Naive thymus-derived CD4-positive, alpha-beta T cell (primary cell): ENCODE measurements at regions not wholly inside any gene's neighbourhood (a gene's known extent, or its start where the extent isn't known, plus 50 kb on each side); places are given as distances from the start of the nearest gene placed in this dataset.
A peak's percentile ranks its signal among the peaks of the same experiment; 100 is the strongest.
"Not testable (repeated sequence)": the region's sequence is repeated elsewhere in the genome, so short reads cannot be mapped to it uniquely, and the experiment has no call there.

Experiments used
- ATAC-seq: fragments of 150-1000 bp; cut with Tn5 transposase; 2 replicates; pipeline ENCODE4 v1.10.0; 2021; ENCODE audit warnings: mild to moderate bottlenecking, moderate library complexity
- CTCF ChIA-PET: fragments of 350-600 bp; sonication (Branson Sonifier 250); formaldehyde crosslinking; loops from one replicate; lab custom pipeline; 2021; ENCODE audit warnings: antibody characterized with exemption; lab: Charles Lee
- POLR2A ChIA-PET: fragments of 350-600 bp; sonication (Branson Sonifier 250); formaldehyde crosslinking; loops from one replicate; lab custom pipeline; 2021; ENCODE audit warnings: antibody characterized with exemption, inconsistent platforms; lab: Charles Lee
- DNase-seq, 9 donors: peaks; one replicate each; pipeline versions ENCODE4 v3.0.0 to v3.0.0-alpha.2; 2020 to 2022; ENCODE audit warnings: mixed read lengths in 1 of 9
- H3K27ac ChIP-seq: one replicate; pipeline ENCODE4 v1.7.0; 2013; ENCODE audit warnings: mild to moderate bottlenecking, low read depth, low read length, moderate library complexity
- H3K27me3 ChIP-seq, 2 donors: one replicate each; pipeline ENCODE4 v1.7.0; 2013; ENCODE audit warnings: low read length in 2 of 2, mild to moderate bottlenecking in 2 of 2, moderate library complexity in 2 of 2; ENCODE audit not compliant: control insufficient read depth in 2 of 2, insufficient read depth in 2 of 2
- H3K36me3 ChIP-seq, 3 experiments: 1 replicate in 2 of 3; 2 replicates in 1 of 3; pipeline ENCODE4 v1.7.0; 2013; ENCODE audit warnings: low read length in 3 of 3, mild to moderate bottlenecking in 3 of 3, moderate library complexity in 1 of 3; ENCODE audit not compliant: insufficient read depth in 3 of 3, control insufficient read depth in 2 of 3
- H3K4me1 ChIP-seq, 2 donors: one replicate each; pipeline ENCODE4 v1.7.0; 2013; ENCODE audit warnings: low read length in 2 of 2, mild to moderate bottlenecking in 2 of 2, moderate library complexity in 1 of 2; ENCODE audit not compliant: control insufficient read depth in 2 of 2, insufficient read depth in 2 of 2
- H3K4me3 ChIP-seq: 2 replicates; pipeline ENCODE4 v1.7.0; 2013; ENCODE audit warnings: mild to moderate bottlenecking, low read length
- H3K9me3 ChIP-seq, 3 experiments: 1 replicate in 2 of 3; 2 replicates in 1 of 3; pipeline ENCODE4 v1.7.0; 2013; ENCODE audit warnings: low read length in 3 of 3; ENCODE audit not compliant: control insufficient read depth in 2 of 3
- H3K27ac Mint-ChIP-seq, 9 donors: one replicate each; pipeline ENCODE4 v1.8.0; 2020 to 2022; ENCODE audit warnings: mixed read lengths in 9 of 9, mild to moderate bottlenecking in 8 of 9, moderate library complexity in 5 of 9, inconsistent platforms in 2 of 9
- H3K27me3 Mint-ChIP-seq, 5 donors: one replicate each; pipeline ENCODE4 v1.8.0; 2021 to 2022; ENCODE audit warnings: mixed read lengths in 5 of 5, mild to moderate bottlenecking in 1 of 5
- H3K36me3 Mint-ChIP-seq, 5 donors: one replicate each; pipeline ENCODE4 v1.8.0; 2020 to 2022; ENCODE audit warnings: mixed read lengths in 5 of 5, mild to moderate bottlenecking in 3 of 5, inconsistent platforms in 1 of 5
- H3K4me1 Mint-ChIP-seq, 7 donors: one replicate each; pipeline ENCODE4 v1.8.0; 2020 to 2022; ENCODE audit warnings: mixed read lengths in 7 of 7, mild to moderate bottlenecking in 3 of 7, inconsistent platforms in 1 of 7
- H3K4me3 Mint-ChIP-seq, 10 donors: one replicate each; pipeline ENCODE4 v1.8.0; 2020 to 2022; ENCODE audit warnings: mild to moderate bottlenecking in 10 of 10, mixed read lengths in 10 of 10, moderate library complexity in 6 of 10, inconsistent platforms in 2 of 10
- H3K9me3 Mint-ChIP-seq, 11 donors: one replicate each; pipeline ENCODE4 v1.8.0; 2020 to 2022; ENCODE audit warnings: mixed read lengths in 11 of 11, mild to moderate bottlenecking in 4 of 11, inconsistent platforms in 1 of 11, moderate library complexity in 1 of 11
- intact Hi-C, 2 donors: fragments of 100-400 bp; cut with micrococcal nuclease; formaldehyde crosslinking; loops; one replicate each; pipeline ENCODE4 v1.15.1; 2023

GRCh38 chr16:22980514-22980913 is 166.6 kb downstream of the HS3ST2 start:
- H3K36me3 ChIP-seq, H3K4me3 ChIP-seq, CTCF ChIA-PET, DNase-seq, H3K4me3 Mint-ChIP-seq, H3K36me3 Mint-ChIP-seq, H3K27ac ChIP-seq, POLR2A ChIA-PET, H3K27me3 ChIP-seq, H3K4me1 ChIP-seq, H3K4me1 Mint-ChIP-seq, intact Hi-C loops, ATAC-seq: not testable (repeated sequence)
- peaks cover 0 to 10% (median 5%) of the 10 kb centered on the region in 3 experiments for H3K9me3 ChIP-seq
- H3K27ac Mint-ChIP-seq = peak overlapping the region in 1 of 9 donors; percentile 32
- peaks cover 0 to 31% (median 21%) of the 10 kb centered on the region in 5 donors for H3K27me3 Mint-ChIP-seq
- H3K9me3 Mint-ChIP-seq = peaks cover 11 to 52% (median 21%) of the 10 kb centered on the region in 11 donors

- H3K27ac Mint-ChIP-seq = no peak overlapping the region
- H3K27ac ChIP-seq = no peak overlapping the region
These were observed 165.1 kb downstream of the HS3ST2 start for GRCh38 chr16:22979038-22979437.

GRCh38 chr16:22977294-22977697 is 163.3 kb downstream of the HS3ST2 start:
- H3K27ac ChIP-seq = no peak overlapping the region
- Mint-ChIP-seq H3K27ac (no peak overlapping the region), H3K27me3 (peaks cover 0 to 45% (median 21%) of the 10 kb centered on the region in 5 donors), H3K36me3 (peaks cover 0 to 4% (median 0%) of the 10 kb centered on the region in 5 donors), H3K4me3 (no peak overlapping the region), H3K4me1 (peaks cover 0 to 2% (median 0%) of the 10 kb centered on the region in 7 donors), H3K9me3 (peaks cover 0 to 22% (median 4%) of the 10 kb centered on the region in 11 donors)
- H3K9me3 ChIP-seq = no peaks in the 10 kb centered on the region
- H3K27me3 ChIP-seq = no peaks in the 10 kb centered on the region
- intact Hi-C loops = no loop called here
- POLR2A ChIA-PET = no interaction called here
- ATAC-seq (no peak), DNase-seq (no peak)
- CTCF ChIA-PET = no interaction called here
- H3K4me3 ChIP-seq = no peak overlapping the region
- H3K36me3 ChIP-seq = no peaks in the 10 kb centered on the region
- no peaks in the 10 kb centered on the region for H3K4me1 ChIP-seq

More at GRCh38 chr16:22979038-22979437, 165.1 kb downstream of the HS3ST2 start:
- Mint-ChIP-seq H3K4me3 (no peak overlapping the region), H3K36me3 (peaks cover 0 to 4% (median 0%) of the 10 kb centered on the region in 5 donors), H3K9me3 (peaks cover 7 to 37% (median 13%) of the 10 kb centered on the region in 11 donors), H3K4me1 (peaks cover 0 to 2% (median 0%) of the 10 kb centered on the region in 7 donors), H3K27me3 (peaks cover 0 to 41% (median 21%) of the 10 kb centered on the region in 5 donors)
- ChIA-PET CTCF (no interaction called here), POLR2A (no interaction called here)
- intact Hi-C loops = no loop called here
- Histone ChIP-seq H3K9me3 (peaks cover 0 to 10% (median under 1%) of the 10 kb centered on the region in 3 experiments), H3K27me3 (no peaks in the 10 kb centered on the region), H3K36me3 (no peaks in the 10 kb centered on the region), H3K4me1 (no peaks in the 10 kb centered on the region), H3K4me3 (no peak overlapping the region)
- ATAC-seq (no peak), DNase-seq (no peak)

GRCh38 chr16:22973522-22973921 is 159.6 kb downstream of the HS3ST2 start:
- H3K36me3 Mint-ChIP-seq = no peaks in the 10 kb centered on the region
- no peaks in the 10 kb centered on the region for H3K36me3 ChIP-seq
- ATAC-seq (no peak), DNase-seq (no peak)
- no peaks in the 10 kb centered on the region for H3K4me1 ChIP-seq
- no peak overlapping the region for H3K4me3 Mint-ChIP-seq
- intact Hi-C loops = no loop called here
- H3K9me3 ChIP-seq = no peaks in the 10 kb centered on the region
- no peak overlapping the region for H3K4me3 ChIP-seq
- no peak overlapping the region for H3K27ac Mint-ChIP-seq
- peaks cover 3 to 38% (median 16%) of the 10 kb centered on the region in 5 donors for H3K27me3 Mint-ChIP-seq
- H3K4me1 Mint-ChIP-seq = no peaks in the 10 kb centered on the region
- H3K9me3 Mint-ChIP-seq = peaks cover 0 to 11% (median 0%) of the 10 kb centered on the region in 11 donors
- H3K27ac ChIP-seq = no peak overlapping the region
- ChIA-PET POLR2A (no interaction called here), CTCF (no interaction called here)
- no peaks in the 10 kb centered on the region for H3K27me3 ChIP-seq

GRCh38 chr16:22971346-22971924 is 157.5 kb downstream of the HS3ST2 start:
- no peaks in the 10 kb centered on the region for H3K36me3 Mint-ChIP-seq

GRCh38 chr16:22970209-22970865 is 156.4 kb downstream of the HS3ST2 start:
- H3K9me3 Mint-ChIP-seq = peaks cover 0 to 11% (median 0%) of the 10 kb centered on the region in 11 donors
- H3K27ac Mint-ChIP-seq = no peak overlapping the region
- H3K36me3 ChIP-seq = no peaks in the 10 kb centered on the region
- H3K4me1 Mint-ChIP-seq = no peaks in the 10 kb centered on the region
- DNase-seq (no peak), ATAC-seq (no peak)
- no peaks in the 10 kb centered on the region for H3K4me1 ChIP-seq
- H3K27ac ChIP-seq = no peak overlapping the region
- no peaks in the 10 kb centered on the region for H3K27me3 ChIP-seq
- H3K4me3 Mint-ChIP-seq = no peak overlapping the region
- H3K36me3 Mint-ChIP-seq = peaks cover 0 to 2% (median 0%) of the 10 kb centered on the region in 5 donors
- intact Hi-C loops = no loop called here
- H3K27me3 Mint-ChIP-seq = peaks cover 5 to 32% (median 27%) of the 10 kb centered on the region in 5 donors
- H3K9me3 ChIP-seq = no peaks in the 10 kb centered on the region
- ChIA-PET CTCF (no interaction called here), POLR2A (no interaction called here)
- no peak overlapping the region for H3K4me3 ChIP-seq

More at GRCh38 chr16:22971346-22971924, 157.5 kb downstream of the HS3ST2 start:
- ChIA-PET POLR2A (no interaction called here), CTCF (no interaction called here)
- DNase-seq = no peak
- no peaks in the 10 kb centered on the region for H3K9me3 ChIP-seq
- ATAC-seq = no peak
- H3K9me3 Mint-ChIP-seq = peaks cover 0 to 11% (median 0%) of the 10 kb centered on the region in 11 donors
- H3K27me3 ChIP-seq = no peaks in the 10 kb centered on the region
- H3K4me1 ChIP-seq = no peaks in the 10 kb centered on the region
- intact Hi-C loops = no loop called here
- H3K4me3 ChIP-seq = no peak overlapping the region
- H3K4me1 Mint-ChIP-seq = no peaks in the 10 kb centered on the region
- H3K36me3 ChIP-seq = no peaks in the 10 kb centered on the region
- no peak overlapping the region for H3K27ac Mint-ChIP-seq
- peaks cover 3 to 29% (median 24%) of the 10 kb centered on the region in 5 donors for H3K27me3 Mint-ChIP-seq
- H3K27ac ChIP-seq = no peak overlapping the region
- no peak overlapping the region for H3K4me3 Mint-ChIP-seq
